Nucleus accumbens (tissue), 56 donors: ENCODE measurements at regions not wholly inside any gene's neighbourhood (a gene's known extent, or its start where the extent isn't known, plus 50 kb on each side); places are given as distances from the start of the nearest gene placed in this dataset.
"Not testable (repeated sequence)": the region's sequence is repeated elsewhere in the genome, so short reads cannot be mapped to it uniquely, and the experiment has no call there.

ENCODE experiments used
- DNase-seq, 56 donors: peaks; one replicate each; lab custom pipeline; 2025; lab: John Stamatoyannopoulos, UW

DNA sequence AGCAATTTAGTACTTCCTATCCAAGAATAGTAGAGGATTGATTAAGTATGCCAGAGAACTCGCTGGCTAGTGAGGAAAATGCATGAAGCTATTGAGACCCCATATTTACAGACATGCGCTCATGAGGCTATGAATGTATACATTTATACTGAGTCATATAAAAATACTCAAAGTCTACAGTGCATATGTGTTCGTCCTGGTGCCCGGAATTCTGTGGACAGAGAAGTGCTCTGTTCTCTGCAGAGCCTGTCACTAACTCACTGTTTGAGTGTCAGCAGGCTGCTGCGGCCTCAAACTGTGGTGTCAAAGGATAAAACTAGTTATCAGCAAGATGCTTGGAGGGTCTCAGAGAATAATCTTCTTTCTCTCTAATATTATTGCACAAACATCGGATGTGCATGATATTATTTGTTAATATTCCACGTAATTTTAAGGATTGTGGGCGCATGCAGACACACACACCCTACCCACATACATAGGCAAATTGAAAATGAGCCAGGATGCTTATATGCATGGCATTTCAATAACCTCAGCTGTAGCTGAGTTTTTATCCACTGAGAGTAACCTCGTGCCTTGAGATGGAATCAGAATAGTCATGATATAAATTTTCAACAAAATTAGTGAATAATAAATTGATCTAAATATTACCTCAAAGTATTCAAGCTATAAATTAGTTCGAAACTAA, 50.0 kb upstream of the TSC22D2 start:
- DNase-seq = peak in 6 of 56 donors; percentile 1 to 13 (median 4)

- DNase-seq = no peak
Observed at GRCh38 chr3:150357140-150357539, 51.0 kb upstream of the TSC22D2 start.

GRCh38 chr3:150355574-150355973, 52.5 kb upstream of the TSC22D2 start:
- DNase-seq = no peak

- DNase-seq = no peak
Observed at GRCh38 chr3:150352931-150353330, 55.2 kb upstream of the TSC22D2 start.

- DNase-seq = no peak
Observed at GRCh38 chr3:150351398-150351797, 56.7 kb upstream of the TSC22D2 start.

- DNase-seq = peak in 55 of 56 donors; percentile 15 to 94 (median 80)
Observed at GRCh38 chr3:150349314-150350097, 58.6 kb upstream of the TSC22D2 start.

- peak in 3 of 56 donors; percentile 2 to 10 (median 3) for DNase-seq
Observed at GRCh38 chr3:150348500-150348899, 59.6 kb upstream of the TSC22D2 start.

DNA sequence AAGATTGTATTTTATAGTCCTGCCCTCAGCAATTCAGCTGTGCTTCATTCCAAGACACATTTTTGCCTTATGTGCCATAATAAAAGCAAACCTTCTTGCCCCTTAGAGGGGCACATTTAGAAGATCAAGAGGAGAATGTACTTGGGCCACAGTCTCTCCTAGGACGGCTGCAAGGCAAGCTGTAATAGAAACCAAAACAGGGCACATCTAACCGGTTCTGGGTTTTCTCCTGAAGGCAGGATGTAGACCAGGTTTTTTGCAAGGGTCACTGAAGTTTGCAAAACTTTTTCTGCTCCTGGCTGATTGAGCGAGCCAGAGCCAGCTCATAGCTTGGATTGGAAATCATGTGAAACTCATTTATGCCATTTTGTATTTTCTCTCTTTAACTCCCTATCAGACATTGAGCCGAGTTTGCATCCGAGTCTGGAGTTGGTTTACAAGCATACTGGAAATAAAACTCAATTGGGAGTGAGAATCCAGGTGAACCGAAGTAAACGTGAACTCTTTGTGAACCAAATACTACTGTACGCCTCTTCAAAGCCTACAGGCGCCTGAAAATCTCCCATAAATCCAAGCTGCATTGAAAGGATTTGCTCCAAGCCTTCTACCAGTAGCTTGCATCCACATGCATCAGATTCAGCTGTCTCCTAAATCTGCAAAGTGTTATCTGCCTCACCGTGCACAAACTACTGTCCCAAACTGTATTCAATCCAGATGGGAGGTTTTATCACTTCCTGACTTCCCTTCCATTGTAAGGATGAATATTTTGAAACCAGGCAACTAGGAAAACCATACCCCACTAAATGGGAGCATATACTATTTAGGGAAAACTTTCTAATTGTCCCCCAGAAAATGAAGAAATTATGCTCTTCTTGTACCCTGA, 60.9 kb upstream of the TSC22D2 start:
- DNase-seq = no peak

DNA sequence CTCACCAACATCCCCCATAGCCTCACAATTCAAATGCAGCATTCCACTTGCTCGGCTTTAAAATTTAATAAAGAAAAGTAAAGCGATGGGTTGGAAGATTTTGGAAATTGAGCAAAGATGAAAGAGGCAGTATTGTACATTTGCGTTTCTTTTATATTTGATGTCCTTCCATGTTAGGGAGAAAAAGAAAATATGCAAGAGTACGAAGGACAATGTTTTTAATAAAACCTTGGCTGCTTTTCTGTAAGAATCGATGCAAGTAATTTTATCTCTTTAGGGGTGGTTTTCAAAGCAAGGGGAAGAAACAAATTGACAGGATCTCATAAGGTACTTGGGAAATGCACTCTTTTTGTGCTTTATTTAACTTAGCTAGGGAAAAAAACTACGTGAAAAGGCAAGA, 61.8 kb upstream of the TSC22D2 start:
- DNase-seq = no peak

DNA sequence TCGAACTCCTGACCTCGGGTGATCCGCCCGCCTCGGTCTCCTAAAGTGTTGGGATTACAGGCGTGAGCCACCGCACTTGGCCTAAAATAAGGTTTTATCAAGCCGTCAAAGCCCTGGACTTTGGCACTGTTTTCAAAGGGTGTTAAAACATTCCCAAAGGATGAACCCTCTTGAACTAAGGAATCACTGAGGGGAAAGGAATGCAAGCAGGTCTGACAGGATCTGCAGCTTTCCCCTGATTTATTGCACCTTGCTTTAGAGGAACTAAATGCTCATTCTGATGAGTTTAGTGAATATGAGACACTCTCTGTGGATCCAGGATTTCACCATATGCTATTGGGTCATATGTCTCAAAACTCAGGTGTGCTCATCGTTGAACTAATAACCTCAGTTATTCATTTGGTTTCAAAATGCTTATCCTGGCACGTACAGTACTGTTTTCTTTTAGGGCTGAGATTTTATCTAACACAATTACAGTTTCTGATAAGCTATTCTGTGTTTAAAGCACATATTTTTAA, 63.0 kb upstream of the TSC22D2 start:
- no peak for DNase-seq

DNA sequence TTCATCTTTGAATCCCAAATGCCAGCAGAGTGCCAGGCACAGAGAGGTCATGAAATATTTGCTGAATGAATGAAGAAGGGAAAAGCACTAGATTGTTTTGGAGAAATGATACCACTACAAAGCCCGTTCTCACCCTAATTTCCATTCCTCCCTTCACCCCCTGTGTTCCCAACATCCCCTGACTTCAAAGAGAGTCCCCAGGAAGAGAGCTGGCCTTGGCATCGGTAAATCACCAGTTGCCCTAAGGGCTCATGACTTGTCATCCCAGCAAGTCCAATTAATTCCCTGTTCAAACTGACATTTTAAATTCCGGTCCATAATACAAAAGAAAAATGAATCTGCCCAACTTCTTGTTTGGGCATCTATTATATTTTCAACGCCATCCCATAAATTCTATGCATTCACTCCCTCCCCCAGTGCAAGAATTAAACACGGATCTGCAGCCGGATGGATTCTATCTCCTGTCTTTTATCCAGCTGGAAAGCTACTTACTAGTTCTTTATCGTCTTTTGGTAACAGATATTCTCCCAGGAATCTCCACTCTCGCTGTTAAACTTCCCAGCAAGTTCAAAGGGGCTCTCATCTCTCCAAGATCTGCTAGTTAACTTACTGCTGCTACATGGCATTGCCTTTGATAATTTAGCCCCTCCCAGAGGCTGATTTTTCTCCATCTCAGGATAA, 63.9 kb upstream of the TSC22D2 start:
- no peak for DNase-seq

- DNase-seq = no peak
Observed at GRCh38 chr3:150342896-150343467, 65.1 kb upstream of the TSC22D2 start.

DNA sequence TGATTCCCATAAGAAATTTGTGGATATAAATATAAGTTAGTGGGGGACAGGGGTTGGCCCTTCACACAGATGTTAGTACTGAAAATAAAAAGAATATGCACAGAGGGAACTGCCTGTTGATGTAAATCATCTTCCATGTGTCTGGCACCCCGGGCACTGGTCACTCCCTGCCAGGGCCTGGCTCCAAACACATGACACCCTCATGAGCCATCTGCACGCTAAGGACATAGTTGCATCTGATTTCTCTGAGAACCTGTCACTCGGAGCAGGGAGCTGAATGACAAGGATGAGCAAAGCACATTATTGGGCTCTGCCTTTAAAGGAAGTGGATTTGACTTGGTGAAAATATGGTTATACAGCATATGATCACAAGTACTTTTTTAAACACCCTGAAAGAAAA, 66.2 kb upstream of the TSC22D2 start:
- no peak for DNase-seq

- not testable (repeated sequence) for DNase-seq
Observed at GRCh38 chr3:150336363-150336762, 71.7 kb upstream of the TSC22D2 start.

DNA sequence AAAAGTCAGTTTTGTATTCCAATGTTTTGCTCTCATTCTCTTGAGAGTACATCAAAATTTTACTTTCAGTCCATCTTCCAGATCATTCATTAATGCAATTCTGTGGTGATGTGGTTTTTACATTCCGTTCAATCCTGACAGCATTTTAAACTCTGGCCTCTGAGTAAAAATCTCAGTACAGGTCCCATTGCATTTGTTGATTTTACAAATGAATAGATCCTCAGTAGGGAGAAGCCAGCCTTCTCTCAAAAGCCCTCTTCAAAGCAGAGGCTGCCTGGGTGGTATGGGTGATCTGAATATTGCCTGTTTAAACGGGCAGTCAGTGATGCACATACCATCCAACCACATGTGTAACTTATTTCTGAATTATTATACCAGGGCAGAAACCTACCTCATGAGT, 72.5 kb upstream of the TSC22D2 start:
- DNase-seq = no peak

- DNase-seq = no peak
Observed at GRCh38 chr3:150334974-150335373, 73.1 kb upstream of the TSC22D2 start.

DNA sequence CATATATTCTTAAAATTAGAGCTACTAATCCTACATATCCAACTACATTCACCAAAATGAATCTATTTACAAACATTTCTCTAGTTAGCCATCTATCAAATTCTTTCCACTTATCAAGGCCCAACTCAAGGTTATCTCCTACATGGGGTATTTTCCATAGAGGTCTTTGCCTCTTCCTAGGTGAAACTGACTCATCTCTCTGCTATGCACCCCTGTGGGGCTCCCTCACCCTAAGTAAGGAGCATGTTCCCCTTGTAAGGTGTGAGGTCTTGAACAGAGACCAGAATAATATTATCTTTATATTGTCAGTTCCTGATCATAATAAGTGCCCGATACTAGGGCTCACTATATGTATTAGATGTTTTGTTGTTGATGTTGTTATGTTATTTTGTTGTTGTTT, 74.6 kb upstream of the TSC22D2 start:
- no peak for DNase-seq

DNA sequence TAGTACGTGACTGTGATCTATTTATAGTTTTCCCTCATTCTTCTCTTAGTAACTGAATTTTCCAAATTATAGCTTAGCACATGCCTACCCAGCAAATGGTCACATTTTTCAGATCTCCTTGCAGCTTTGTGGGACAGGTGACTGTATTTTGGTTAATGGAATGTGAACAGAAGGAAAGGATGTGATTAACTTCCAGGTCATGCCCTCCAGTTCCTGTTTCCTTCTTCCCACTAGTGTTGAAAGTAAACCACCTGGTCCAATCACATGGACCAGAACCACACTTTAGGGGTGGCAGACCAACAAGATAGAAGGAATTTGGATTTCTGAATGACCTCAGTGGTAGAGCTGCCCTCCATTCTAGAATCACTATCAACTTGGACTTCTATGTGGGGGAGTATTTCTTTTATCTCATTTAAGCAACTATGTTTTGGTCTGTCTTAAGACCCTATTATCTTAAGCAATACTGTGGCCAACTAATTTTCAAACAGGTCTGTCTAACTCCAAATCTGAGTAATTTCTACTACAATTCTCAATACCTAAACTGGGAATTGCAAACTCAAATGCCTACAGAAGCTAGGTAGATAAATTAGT, 76.0 kb upstream of the TSC22D2 start:
- no peak for DNase-seq

GRCh38 chr3:150330872-150331271, 77.2 kb upstream of the TSC22D2 start:
- DNase-seq = no peak

GRCh38 chr3:150330174-150330573, 77.9 kb upstream of the TSC22D2 start:
- no peak for DNase-seq
